HG02623 (cell line): ENCODE measurements at regions not wholly inside any gene's neighbourhood (a gene's known extent, or its start where the extent isn't known, plus 50 kb on each side); places are given as distances from the start of the nearest gene placed in this dataset.

Experiments used
- ATAC-seq: cut with Tn5 transposase; IDR thresholded peaks from one replicate; pipeline ENCODE4 v1.9.1; 2021; ENCODE audit warnings: moderate library complexity; ENCODE audit not compliant: unreplicated experiment

DNA sequence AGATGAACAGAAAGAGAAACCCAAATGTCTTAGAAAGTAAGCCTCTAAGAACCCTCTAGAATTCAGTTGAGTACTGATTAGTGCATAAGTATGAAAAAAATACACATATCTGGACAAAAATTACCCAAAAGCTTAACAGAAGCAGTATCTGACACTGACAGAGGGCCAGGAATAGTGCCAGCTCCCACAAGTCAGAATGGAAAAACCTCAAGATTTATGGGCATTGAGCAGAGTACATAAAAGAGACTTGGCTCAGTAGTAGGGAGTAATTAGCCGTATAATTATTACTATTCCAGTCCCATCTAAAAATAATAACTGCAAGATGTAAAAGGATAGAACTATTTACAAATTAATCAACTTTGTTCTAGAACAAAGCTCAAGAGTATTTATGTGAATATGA lies 834.5 kb downstream of the FAM181B start:
- no peak for ATAC-seq

DNA sequence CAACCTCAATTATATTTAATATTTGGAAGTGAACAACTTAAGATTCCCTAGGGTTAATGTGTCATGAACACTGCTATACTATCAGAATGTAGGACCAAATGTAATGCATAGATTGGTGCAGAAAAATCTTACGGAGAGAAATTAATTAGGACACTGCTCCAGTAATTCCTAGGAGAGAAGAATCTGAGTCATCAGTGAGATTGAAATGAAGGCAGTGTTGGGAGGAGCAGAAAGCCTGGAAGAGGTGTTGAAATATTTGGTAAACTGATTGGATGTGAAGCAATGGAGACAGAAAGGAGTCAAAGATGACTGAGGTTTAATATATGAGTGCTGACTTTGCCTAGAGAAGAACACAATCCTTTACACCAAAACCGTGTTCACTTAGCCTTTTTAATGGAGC lies 836.0 kb downstream of the FAM181B start:
- ATAC-seq: no peak

DNA sequence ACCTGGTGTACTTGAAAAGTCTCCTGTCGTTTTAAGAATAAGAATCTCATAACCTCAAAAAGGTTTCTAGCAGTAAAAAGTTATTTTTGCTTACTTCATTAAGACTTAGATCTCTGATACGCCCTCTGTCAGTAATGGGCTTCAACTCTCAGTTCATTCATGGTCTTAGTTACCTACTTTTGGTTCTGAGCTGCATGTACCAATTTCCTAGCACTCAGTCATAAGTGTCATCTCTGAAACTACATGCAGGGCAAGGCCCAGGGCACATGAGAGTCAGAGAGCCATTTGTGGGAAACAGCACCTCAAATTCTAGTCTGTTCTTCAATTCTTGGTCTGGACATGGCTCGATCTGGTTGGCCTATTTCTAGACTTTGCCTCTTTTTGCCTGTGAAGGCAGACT lies 838.4 kb downstream of the FAM181B start:
- no peak for ATAC-seq

DNA sequence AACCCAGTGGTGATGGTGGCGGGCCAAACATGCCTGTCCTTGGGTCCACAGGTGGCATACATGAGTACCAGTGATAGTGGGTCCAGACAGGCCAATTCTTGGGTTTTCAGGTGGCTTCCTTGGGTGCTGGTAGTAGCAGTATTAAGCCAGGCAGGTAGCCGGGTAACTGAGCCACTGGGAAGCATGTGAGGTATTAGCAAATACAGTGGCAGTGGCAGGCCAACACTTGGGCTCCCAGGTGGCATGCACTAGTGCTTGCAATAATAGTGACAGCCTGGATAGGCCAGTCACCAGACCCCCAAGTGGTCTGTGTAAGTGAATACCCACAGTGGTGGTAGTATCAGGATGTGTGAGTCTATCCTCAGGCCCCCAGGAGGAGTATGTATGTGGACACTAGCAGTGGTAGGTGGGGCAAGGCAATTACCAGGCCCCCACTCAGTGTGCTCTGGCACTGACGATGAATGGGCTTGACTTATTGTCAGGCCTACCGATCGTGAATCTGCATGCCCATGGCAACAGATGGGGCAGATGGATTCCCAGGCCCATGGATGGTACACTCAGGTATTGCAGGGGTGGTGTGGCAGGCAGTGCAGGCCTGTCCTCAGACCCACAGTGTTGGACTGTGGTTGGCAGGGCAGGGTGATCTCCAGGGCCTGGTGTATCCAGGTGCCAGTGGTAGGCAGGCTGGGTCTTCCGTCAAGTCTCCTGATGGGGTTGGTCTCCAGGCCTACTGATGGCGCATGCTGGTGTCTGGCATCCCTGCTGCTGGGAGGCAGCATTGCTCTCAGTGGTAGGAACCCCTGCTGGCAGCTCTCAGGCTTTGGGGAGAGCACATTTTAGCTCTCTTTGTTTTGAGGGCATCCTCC lies 840.7 kb downstream of the FAM181B start:
- no peak for ATAC-seq

DNA sequence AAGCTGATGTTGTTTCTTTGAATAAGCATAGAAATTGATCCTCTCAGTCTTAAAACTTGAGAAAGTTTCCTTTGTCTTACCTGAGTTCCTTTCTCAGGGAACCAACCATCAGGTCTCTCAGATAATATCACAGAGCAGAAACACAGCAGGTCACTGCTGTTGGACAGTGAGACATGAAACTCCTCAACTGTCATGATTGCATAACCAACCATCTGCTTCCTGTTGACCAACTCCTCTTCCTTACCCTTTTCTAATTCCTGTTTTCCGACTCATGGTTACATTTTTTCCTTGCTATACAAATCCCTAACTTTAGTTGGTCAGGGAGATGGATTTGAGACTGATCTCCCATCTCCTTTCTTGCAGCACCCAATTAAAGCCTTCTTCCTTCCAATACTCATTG lies 845.3 kb downstream of the FAM181B start:
- no peak for ATAC-seq

DNA sequence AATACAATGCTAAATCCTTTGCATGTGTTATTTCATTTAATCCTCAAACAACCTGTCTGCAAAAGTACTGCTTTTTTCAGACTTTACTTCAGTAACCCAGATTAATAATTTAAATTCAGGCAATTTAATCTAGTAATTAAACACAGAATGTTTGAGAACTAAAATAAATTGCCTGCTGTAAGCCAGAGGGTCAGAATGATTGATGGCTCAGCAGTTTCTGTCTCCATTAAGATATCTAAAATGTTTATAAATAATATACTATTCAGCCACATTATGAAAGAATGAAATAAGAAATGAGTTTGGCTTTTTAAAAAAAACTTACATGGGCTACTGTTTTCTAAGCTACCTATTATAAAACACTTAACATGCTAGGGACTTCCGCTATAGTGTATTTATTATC lies 846.0 kb downstream of the FAM181B start:
- ATAC-seq: no peak

DNA sequence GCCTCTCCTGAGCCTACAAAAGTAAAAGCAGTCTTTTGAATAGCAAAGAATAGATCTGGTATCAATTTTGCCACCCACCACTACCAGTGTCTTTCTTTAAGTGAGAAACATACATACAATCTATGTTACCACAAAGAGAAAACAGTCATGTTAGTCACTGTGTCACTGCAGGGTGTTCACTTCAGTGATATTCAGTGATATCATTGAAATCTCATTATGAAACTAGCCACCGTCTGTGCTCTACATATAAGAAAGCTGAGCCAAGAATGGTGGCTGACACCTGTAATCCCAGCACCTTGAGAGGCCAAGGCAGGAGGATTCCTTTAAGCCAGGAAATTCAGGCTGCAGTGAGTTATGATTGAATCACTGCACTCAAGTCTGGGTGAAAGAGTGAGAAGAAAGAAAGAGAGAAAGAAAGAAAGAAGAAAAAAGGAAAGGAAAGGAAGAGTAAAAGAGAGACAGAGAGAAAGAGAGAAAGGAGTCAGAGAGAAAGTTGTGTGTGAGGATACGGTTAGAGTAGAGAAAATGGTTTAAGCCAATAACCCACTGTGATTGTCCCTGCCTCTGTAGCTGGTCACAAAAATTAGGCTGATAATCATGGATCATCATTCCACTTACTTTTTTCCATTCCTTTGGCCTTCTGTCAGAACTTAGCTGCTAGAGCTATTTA lies 847.1 kb downstream of the FAM181B start:
- no peak for ATAC-seq

DNA sequence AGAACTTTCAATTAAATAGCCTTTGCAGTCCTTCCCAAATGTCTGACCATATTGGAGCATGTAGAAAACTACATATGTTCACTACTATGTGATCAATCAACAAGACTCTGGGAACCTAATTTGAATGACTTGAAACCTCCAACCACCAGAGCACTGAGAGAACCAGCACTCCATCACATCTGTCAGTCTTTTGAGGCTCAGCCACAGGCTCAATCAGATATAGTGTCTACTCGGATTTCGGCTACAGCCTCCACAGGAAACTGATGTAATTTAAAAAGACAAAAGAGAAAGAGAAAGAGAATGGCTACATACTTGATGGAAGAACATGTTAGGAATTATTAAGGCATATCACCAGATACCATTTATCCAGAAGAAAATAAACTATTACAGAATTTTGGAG lies 859.0 kb downstream of the FAM181B start:
- ATAC-seq: peak; percentile 31

DNA sequence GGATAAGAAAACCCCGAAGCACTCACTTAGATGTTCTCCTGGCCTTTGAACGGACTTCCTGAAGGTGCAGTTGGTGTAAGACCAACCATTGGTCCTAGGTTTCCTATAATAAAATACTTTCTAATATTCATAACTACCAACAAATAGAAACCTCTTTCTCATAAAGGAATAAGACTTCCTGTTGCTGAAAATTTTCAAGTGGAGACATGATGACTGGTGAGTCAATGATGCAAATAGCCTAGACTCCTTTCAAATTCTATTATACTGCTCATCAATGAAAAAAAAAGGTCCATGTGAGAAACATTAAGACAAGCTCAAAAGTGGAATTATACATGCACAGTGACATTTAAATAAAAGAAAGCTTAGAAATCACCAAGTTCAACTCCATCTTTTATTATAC lies 862.8 kb downstream of the FAM181B start:
- ATAC-seq: no peak

DNA sequence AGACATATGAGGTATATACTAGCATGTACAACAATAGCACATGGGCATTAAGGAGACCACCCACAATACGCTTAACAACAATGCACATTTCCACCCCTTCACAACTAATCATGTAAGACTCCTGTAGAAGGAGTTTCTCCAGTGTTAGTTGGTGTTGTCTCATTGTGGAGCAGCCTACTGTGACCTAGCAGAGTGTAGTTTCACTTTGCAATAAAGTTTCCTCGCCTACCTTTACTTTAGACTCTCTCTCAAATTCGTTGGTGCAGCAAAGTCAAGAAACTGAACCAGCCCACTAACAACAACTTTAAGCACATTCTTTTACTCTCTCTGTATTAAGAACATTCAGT lies 863.6 kb downstream of the FAM181B start:
- peak; percentile 43 for ATAC-seq

DNA sequence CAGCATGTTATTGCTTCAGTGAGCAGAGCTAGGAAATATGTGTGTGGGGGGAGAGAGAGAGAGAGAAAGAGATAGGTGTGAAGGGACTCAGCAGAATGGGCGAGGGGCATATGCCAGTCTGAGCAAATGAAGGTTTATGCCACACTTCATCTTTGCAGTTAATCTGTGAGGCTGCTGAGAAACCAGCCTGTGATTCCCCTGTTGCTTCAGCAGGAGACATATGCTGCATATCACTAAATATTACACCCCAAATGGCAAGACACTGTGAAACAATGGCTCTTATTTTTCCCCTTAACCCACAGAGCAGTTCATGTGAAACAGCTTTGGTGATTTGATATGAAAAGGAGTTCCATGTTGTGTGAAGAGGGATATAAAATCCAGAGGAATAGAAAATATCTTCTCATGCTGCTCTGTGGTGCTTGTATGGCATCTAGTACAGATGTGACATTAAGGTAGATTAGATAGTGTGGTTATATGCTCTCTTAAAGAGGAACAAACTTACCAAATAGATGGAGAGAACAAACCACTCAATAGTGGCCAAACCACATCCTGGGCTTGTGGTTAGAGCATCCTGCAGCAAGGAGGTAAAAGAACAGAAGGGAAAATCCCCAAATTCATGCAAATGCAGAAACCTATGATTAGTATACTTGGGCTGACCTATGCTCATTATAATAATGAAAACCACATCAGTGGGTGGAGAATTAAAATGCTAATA lies 864.2 kb downstream of the FAM181B start:
- peak; percentile 90 for ATAC-seq

DNA sequence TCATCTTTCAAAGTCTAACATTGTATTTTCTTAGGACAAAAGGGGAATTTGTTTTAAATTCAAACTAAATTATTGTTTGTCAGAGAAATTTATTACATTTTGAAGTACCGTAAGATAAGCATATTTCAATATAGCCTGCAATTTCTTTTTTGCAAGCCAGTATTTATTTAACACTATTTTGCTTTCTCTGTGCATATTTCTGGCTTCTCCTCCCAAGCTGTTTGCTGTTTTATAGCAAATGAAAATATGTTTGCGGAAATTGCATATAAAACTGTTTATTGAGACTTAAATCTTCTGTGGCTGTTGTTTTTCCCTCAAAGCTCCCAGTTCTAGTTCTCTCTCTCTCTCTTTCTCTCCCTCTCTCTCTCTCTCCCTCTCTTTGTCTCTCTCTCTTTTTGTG lies 866.8 kb downstream of the FAM181B start:
- no peak for ATAC-seq

DNA sequence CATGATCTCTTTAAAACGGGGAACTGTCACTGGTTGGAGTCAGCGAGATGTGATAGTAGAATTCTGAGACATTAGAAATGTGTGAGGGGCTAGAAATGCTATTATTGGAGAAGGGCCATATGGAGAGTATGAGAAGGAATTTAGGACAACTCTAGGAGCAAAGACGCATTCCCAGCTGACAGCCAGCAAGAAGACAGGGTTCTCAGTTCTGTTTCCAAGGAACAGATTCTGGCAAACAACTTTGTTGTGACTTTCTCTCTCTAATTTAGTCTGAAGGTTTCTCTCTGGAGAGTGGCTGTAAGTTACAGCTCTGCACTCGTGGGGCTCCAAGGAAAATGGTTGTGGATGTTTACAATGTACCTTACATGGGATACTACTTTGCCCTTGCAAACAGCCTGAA lies 876.3 kb downstream of the FAM181B start:
- no peak for ATAC-seq

DNA sequence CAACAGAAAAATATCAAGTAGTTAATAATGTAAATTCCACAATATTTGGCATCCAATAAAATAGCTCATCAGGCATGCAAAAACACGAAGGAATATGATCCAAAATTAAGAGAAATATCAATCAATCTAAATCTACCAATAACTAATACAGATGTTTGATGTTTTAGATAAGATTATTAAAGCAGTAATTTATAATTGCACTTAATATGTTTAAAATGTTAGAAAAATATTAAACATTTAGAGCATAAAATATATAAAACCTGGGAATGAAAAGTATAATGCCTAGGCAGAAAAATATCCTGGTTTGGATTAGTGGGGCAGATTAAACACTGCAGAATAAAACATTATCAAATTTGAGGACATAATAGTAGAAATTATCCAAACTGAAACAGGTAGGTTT lies 879.9 kb downstream of the FAM181B start:
- no peak for ATAC-seq

DNA sequence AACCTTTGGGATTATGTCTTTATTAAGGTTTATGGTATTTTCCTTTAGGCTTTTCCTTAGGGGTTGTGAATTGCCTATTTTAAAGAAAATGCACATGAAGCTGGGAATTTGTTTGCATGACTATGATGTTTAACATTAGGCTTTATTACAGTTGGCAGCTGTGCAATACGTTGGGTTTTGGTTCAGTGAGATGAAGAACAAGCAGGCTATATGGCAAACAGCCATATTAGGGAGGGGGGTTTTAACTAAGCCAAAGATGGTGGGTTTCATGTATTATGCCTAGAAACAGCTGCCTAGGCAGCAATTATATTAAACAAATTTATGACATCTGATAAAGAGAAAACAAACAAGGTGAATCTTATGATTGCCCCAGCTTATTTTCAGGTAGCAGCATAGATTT lies 880.8 kb downstream of the FAM181B start:
- ATAC-seq: no peak

DNA sequence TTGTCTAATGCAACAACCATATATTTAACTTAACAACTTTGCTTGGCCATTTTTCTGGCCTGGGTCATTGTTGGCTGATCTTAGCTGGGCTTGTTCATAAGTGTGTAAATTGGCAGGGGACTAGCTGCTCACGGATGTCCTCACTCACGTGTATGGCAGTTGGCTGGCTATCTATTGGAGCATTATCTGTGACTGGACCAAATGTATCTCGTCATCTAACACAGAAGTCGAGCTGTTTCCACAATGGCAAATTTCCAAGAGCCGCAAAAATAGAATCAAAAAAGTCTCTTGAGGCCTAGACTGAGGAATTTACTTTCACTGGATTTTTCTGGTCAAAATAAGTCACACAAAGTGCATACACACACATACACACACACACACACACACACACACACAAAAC lies 893.3 kb downstream of the FAM181B start:
- no peak for ATAC-seq

DNA sequence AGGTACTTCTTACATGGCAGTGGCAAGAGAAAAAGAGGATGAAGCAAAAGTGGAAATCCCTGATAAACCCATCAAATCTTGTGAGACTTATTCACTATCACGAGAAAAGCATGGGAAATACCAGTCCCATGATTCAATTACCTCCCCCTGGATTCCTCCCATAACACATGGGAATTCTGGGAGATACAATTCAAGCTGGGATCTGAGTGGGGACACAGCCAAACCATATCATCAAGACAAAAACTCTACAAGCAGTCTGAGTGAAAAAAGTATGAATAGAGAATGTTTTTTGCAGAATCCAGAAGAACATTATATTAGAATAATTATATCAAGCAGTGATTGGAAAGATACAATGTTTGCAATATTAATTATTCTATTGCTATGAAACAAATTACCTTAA lies 893.7 kb downstream of the FAM181B start:
- no peak for ATAC-seq

DNA sequence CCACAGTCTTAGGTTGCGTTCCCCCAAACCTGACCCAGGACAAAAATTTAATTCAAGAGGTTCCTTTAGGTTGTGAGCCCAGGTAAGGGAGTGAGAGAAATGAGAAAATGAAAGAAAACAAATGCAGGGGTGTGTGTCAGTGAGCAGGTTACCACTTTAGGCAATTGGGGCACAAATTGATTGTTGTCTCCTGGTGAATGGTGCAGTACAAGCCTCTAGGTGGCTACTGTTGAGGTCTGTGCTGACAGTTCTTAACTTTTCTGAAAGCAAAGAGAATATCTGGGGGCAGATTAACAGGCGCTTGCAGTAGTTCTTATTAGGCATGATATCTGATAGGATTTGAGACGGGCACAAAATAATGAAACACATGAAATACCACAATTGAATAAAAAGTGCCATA lies 894.6 kb downstream of the FAM181B start:
- no peak for ATAC-seq

DNA sequence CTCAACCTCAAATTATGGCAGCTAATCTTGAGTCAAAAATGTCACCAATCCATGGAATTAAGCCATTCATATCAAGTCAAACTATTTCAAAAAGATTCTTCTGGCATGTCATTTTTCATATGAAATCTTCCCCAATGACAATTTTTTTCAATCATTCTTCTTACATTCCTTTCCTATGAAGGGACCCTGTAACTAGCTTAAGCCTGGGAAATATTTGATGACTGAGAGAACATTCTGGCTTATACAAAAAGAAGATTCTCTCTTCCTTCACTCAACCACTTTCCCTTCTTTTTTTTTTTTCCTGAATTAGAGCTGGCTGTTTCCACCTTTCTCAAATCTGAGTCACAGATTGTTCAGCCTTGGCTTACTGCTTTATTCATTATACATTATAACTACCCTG lies 903.7 kb downstream of the FAM181B start:
- no peak for ATAC-seq

DNA sequence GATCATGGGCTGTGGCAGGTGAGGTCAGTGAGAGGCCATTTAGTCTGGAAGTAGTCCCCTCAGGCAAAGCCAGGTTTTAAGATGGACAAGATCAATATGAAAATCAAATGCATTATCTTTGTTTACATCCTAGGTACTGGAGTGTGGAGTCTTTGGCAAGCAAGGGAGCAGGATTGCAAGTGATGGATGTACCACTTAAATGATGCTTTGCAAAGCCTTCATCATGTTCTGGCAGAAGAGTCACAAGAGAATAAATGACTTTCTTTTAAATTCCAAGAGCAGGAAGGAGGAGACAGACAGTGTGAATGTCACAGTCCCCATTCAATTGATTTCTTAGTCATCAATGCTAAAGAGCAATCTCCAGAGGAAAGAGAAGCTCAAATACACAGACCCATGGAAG lies 908.3 kb downstream of the FAM181B start:
- ATAC-seq: no peak

DNA sequence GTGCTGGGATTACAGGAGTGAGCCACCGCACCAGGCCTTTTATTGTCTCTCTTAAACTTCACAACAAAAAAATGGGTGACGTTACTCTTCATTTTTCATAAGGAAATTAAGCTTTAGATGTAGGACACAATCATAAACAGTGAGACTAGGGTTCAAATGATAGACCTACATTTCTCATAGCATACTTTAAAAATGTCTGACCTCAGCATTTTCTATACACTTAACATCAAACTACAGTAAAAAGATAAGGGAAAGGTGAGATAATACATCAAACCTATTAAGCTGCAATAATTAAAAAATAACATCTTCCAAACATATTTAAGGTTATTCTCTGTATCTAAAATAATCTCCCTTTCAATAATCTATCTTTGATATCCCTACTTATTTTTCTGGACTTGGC lies 914.2 kb downstream of the FAM181B start:
- ATAC-seq: no peak

DNA sequence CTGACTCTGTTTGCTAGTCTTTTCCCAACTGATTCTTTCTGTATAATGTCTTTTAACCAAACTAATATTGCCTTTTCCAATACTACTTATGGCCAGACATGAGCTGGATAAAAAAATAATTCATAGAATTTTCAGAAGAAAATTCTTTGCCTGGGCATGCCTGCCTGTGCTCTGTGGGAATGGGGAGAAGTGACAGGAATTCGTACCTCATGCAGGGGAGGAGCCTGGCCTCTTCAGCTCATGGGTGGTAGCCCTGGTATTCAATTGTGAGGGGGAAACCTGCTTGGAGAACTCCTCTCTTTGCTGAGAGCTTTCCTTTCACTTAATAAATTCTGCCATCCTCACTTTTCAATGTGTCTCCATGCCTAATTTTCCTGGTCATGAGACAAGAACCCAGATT lies 928.8 kb downstream of the FAM181B start:
- no peak for ATAC-seq
